ENCODE measurements at regions not wholly inside any gene's neighbourhood (a gene's known extent, or its start where the extent isn't known, plus 50 kb on each side); places are given as distances from the start of the nearest gene placed in this dataset.
"Not testable (repeated sequence)": the region's sequence is repeated elsewhere in the genome, so short reads cannot be mapped to it uniquely, and the experiment has no call there.

GRCh38 chr4:33975995-33976394 lies 2268.3 kb downstream of the ARAP2 start:
- no peak overlapping the region for H3K4me3 ChIP-seq (ENCODE audit: low read depth in 2 of 2, low read length in 2 of 2)
- CTCF ChIA-PET = no interaction called here
- no peak overlapping the region for H3K27ac ChIP-seq (ENCODE audit: low read length)
- H3K27me3 ChIP-seq (ENCODE audit: control insufficient read depth, insufficient read depth, low read length) = no peaks in the 10 kb centered on the region
- DNase-seq (ENCODE audit: low read depth, low spot score) (no peak), ATAC-seq (no peak)
- H3K9me3 ChIP-seq (ENCODE audit: control insufficient read depth, insufficient read depth, low read depth, low read length) = no peaks in the 10 kb centered on the region
- H3K4me1 ChIP-seq (ENCODE audit: control insufficient read depth, insufficient read depth, low read length) = no peaks in the 10 kb centered on the region
- TF ChIP-seq SIN3A (IDR thresholded peaks at IDR 0.05; ENCODE audit: borderline replicate concordance, insufficient read depth, low read depth, low read length) (no peak), REST (IDR thresholded peaks at IDR 0.05; ENCODE audit: insufficient read depth in 1 of 2, low read depth in 2 of 2, low read length in 1 of 2) (no peak), POLR2AphosphoS5 (IDR thresholded peaks at IDR 0.05; ENCODE audit: low read depth, low read length) (no peak), TCF7L2 (IDR thresholded peaks at IDR 0.05; ENCODE audit: low read depth, low read length) (no peak), CTCF (IDR thresholded peaks at IDR 0.05) (no peak)
- H3K36me3 ChIP-seq (ENCODE audit: control insufficient read depth, insufficient read depth, low read length) = no peaks in the 10 kb centered on the region
- intact Hi-C loops (cut with micrococcal nuclease; ENCODE audit: unreplicated experiment) (no loop called here), in situ Hi-C loops (cut with HindIII; ENCODE audit: low pct_unique_long_range_greater_than_20kb, low sequenced_read_pairs) (no loop called here)
- no TSS peak for BruUV-seq (replicated peaks)
- POLR2A ChIA-PET = no interaction called here

- ATAC-seq; intact Hi-C loops (cut with micrococcal nuclease; ENCODE audit: unreplicated experiment); H3K4me1 ChIP-seq (ENCODE audit: control insufficient read depth, insufficient read depth, low read length); in situ Hi-C loops (cut with HindIII; ENCODE audit: low pct_unique_long_range_greater_than_20kb, low sequenced_read_pairs); H3K27me3 ChIP-seq (ENCODE audit: control insufficient read depth, insufficient read depth, low read length); CTCF ChIA-PET; H3K4me3 ChIP-seq (ENCODE audit: low read depth in 2 of 2, low read length in 2 of 2); DNase-seq (ENCODE audit: low read depth, low spot score); BruUV-seq (replicated peaks); H3K9me3 ChIP-seq (ENCODE audit: control insufficient read depth, insufficient read depth, low read depth, low read length); H3K27ac ChIP-seq (ENCODE audit: low read length); H3K36me3 ChIP-seq (ENCODE audit: control insufficient read depth, insufficient read depth, low read length); POLR2A ChIA-PET: not testable (repeated sequence)
These were observed 2264.5 kb downstream of the ARAP2 start for GRCh38 chr4:33979781-33980180.

GRCh38 chr4:33980361-33980760 lies 2264.0 kb downstream of the ARAP2 start:
- in situ Hi-C loops (cut with HindIII; ENCODE audit: low pct_unique_long_range_greater_than_20kb, low sequenced_read_pairs) (no loop called here), intact Hi-C loops (cut with micrococcal nuclease; ENCODE audit: unreplicated experiment) (no loop called here)
- TF ChIP-seq POLR2AphosphoS5 (IDR thresholded peaks at IDR 0.05; ENCODE audit: low read depth, low read length) = no peak
- no peak for TF ChIP-seq SIN3A (IDR thresholded peaks at IDR 0.05; ENCODE audit: borderline replicate concordance, insufficient read depth, low read depth, low read length)
- TF ChIP-seq REST (IDR thresholded peaks at IDR 0.05; ENCODE audit: insufficient read depth in 1 of 2, low read depth in 2 of 2, low read length in 1 of 2) = no peak
- no peak for TF ChIP-seq TCF7L2 (IDR thresholded peaks at IDR 0.05; ENCODE audit: low read depth, low read length)
- no peak for TF ChIP-seq CTCF (IDR thresholded peaks at IDR 0.05)
- no peak overlapping the region for H3K27ac ChIP-seq (ENCODE audit: low read length)
- ChIA-PET POLR2A (no interaction called here), CTCF (no interaction called here)
- H3K36me3 ChIP-seq (ENCODE audit: control insufficient read depth, insufficient read depth, low read length) = no peaks in the 10 kb centered on the region
- BruUV-seq (replicated peaks) = no TSS peak
- H3K27me3 ChIP-seq (ENCODE audit: control insufficient read depth, insufficient read depth, low read length) = no peaks in the 10 kb centered on the region
- no peaks in the 10 kb centered on the region for H3K9me3 ChIP-seq (ENCODE audit: control insufficient read depth, insufficient read depth, low read depth, low read length)
- no peak for ATAC-seq
- no peak for DNase-seq (ENCODE audit: low read depth, low spot score)
- no peaks in the 10 kb centered on the region for H3K4me1 ChIP-seq (ENCODE audit: control insufficient read depth, insufficient read depth, low read length)
- H3K4me3 ChIP-seq (ENCODE audit: low read depth in 2 of 2, low read length in 2 of 2) = no peak overlapping the region

All from Panc1 (cell line).